Kidney epithelial cell (primary cell): ENCODE measurements at regions not wholly inside any gene's neighbourhood (a gene's known extent, or its start where the extent isn't known, plus 50 kb on each side); places are given as distances from the start of the nearest gene placed in this dataset.

Experiments
- DNase-seq: peaks from one replicate; pipeline ENCODE4 v3.0.0-alpha.2; 2010; ENCODE audit warnings: low read depth
- H3K27me3 ChIP-seq: 2 replicates; pipeline ENCODE4 v1.6.0; 2011; ENCODE audit warnings: low read length; ENCODE audit not compliant: control insufficient read depth, insufficient read depth
- H3K36me3 ChIP-seq: 2 replicates; pipeline ENCODE4 v1.5.1; 2011; ENCODE audit warnings: low read length; ENCODE audit not compliant: control insufficient read depth, insufficient read depth
- H3K4me3 ChIP-seq: 2 replicates; pipeline ENCODE4 v1.5.1; 2011; ENCODE audit warnings: low read depth, mild to moderate bottlenecking, control low read depth, low read length
- CTCF ChIP-seq: IDR thresholded peaks from 2 replicates; pipeline ENCODE4 v1.5.1; 2011; ENCODE audit warnings: mild to moderate bottlenecking, moderate library complexity, low read length, control low read depth, inconsistent platforms; ENCODE audit not compliant: insufficient read depth, poor library complexity, severe bottlenecking

GRCh38 chr3:106329521-106329920, 460.7 kb upstream of the CBLB start:
- TF ChIP-seq CTCF: no peak
- no peaks in the 10 kb centered on the region for H3K27me3 ChIP-seq
- DNase-seq: no peak
- H3K36me3 ChIP-seq: no peaks in the 10 kb centered on the region
- H3K4me3 ChIP-seq: no peak overlapping the region

- DNase-seq: no peak
- Histone ChIP-seq H3K36me3 (no peaks in the 10 kb centered on the region), H3K4me3 (no peak overlapping the region), H3K27me3 (no peaks in the 10 kb centered on the region)
- TF ChIP-seq CTCF: no peak
Measured at GRCh38 chr3:106331636-106332035, 462.8 kb upstream of the CBLB start.

- Histone ChIP-seq H3K4me3 (no peak overlapping the region), H3K27me3 (no peaks in the 10 kb centered on the region), H3K36me3 (no peaks in the 10 kb centered on the region)
- no peak for DNase-seq
- no peak for TF ChIP-seq CTCF
Measured at GRCh38 chr3:106332129-106332528, 463.3 kb upstream of the CBLB start.

- no peaks in the 10 kb centered on the region for H3K36me3 ChIP-seq
- peak; percentile 85 for DNase-seq
- H3K27me3 ChIP-seq: no peaks in the 10 kb centered on the region
- no peak overlapping the region for H3K4me3 ChIP-seq
- peak; percentile 45 for TF ChIP-seq CTCF
Measured at GRCh38 chr3:106332884-106333283, 464.1 kb upstream of the CBLB start.

GRCh38 chr3:106333911-106334618, 465.3 kb upstream of the CBLB start:
- Histone ChIP-seq H3K36me3 (no peaks in the 10 kb centered on the region), H3K4me3 (no peak overlapping the region), H3K27me3 (no peaks in the 10 kb centered on the region)
- DNase-seq: peak; percentile 63
- no peak for TF ChIP-seq CTCF

GRCh38 chr3:106336619-106337018, 467.8 kb upstream of the CBLB start:
- no peak for TF ChIP-seq CTCF
- DNase-seq: no peak
- H3K4me3 ChIP-seq: no peak overlapping the region
- H3K36me3 ChIP-seq: no peaks in the 10 kb centered on the region
- no peaks in the 10 kb centered on the region for H3K27me3 ChIP-seq
